AG08396 (cell line): ENCODE measurements at regions not wholly inside any gene's neighbourhood (a gene's known extent, or its start where the extent isn't known, plus 50 kb on each side); places are given as distances from the start of the nearest gene placed in this dataset.
"Not testable (repeated sequence)": the region's sequence is repeated elsewhere in the genome, so short reads cannot be mapped to it uniquely, and the experiment has no call there.

Source experiments
- DNase-seq: peaks from one replicate; pipeline ENCODE4 v3.0.0; 2012; ENCODE audit warnings: low spot score, mixed read lengths

- DNase-seq, result no peak
Observed at GRCh38 chr2:12877761-12878160, 161.0 kb downstream of the TRIB2 start.

DNA sequence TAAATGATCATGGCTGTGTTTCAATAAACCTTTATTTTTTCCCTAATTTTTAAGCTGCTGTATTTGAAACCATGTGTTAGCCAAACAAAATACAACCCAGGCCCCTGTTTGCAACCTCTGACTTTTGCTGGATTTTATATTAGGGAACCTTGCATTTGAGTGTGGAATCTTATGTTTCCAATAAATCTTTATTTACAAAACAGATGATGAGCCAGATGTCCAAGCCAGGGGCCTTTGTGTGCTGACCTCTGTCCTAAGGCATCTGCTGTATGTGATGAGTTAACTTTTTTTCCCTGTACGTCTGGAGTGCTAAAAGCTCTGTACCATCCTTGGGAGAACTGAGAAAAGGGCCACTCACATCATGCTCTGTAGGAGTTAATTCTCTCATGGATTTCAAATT, 162.9 kb downstream of the TRIB2 start:
- DNase-seq, result no peak

DNA sequence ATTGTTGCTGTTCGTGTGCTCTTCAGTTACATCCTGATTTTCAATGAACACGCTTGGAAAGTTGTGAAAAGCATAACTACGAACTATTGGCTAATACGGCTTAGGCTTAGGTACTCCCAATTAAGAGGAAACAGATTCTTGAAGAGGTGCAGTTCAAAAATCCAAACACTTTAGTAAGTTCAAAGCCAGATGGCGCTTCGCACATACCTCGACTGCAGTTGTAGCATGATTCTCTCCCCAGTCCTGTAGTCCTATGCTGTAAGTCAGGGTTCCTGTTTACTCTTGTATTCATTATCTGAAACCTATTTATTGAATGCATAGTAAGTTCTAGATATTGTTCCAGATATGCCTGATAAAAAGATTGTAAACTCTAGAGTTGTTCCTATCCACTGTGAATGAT, 165.2 kb downstream of the TRIB2 start:
- DNase-seq, result no peak

DNA sequence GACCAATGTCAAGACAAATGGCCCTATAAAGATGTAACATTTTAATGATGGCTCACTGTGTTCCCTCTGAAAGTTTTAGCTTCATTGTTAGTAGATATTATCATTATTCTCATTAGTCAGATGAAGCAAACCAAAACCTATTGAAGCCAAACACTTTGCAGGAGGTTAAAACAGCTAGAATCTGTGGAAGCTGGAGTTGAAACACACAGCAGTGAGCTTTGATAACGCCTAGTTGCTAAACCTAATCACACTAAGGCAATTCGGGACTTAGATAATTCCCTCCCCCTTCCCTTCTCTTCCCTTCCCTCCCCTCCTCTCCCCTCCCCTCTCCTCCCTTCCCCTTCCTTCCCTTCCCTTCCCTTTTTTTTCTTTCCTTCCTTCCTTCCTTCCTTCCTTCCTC, 165.7 kb downstream of the TRIB2 start:
- DNase-seq, result no peak

- DNase-seq, result peak; percentile 15
Observed at GRCh38 chr2:12883906-12884305, 167.2 kb downstream of the TRIB2 start.

DNA sequence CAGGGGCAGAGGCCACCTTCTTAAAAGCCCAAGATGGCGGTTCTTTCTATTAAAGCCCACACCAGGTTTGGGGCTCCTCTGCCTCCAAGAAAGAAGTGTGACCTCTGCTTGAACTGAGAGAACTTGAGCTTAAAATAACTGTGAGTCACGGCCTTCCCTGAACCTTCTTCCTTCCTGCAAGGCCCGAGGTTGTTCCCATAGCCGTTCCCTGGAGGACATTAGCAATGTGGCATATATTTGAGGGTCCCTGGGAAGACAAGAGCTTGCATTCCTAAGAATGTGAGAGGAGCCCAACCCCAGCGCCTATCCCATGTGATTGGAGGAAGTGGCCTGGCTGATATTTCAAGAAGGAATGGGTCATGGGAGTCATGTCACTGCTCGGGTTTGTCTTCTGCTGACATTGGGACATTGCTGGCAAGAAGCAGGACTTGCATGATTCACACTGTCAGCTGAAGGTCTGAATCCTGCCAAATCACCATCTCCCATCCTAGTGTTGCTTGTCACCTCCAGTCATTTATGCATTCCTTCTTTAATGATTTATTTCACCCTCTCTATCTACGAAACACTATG, 168.1 kb downstream of the TRIB2 start:
- DNase-seq, result peak; percentile 55

- no peak for DNase-seq
Observed at GRCh38 chr2:12890066-12890465, 173.3 kb downstream of the TRIB2 start.

- no peak for DNase-seq
Observed at GRCh38 chr2:12890481-12890991, 173.8 kb downstream of the TRIB2 start.

GRCh38 chr2:12895017-12895416, 178.3 kb downstream of the TRIB2 start:
- no peak for DNase-seq

GRCh38 chr2:12896318-12896982, 179.7 kb downstream of the TRIB2 start:
- DNase-seq, result no peak

- no peak for DNase-seq
Observed at GRCh38 chr2:12897181-12897580, 180.4 kb downstream of the TRIB2 start.

- DNase-seq, result no peak
Observed at GRCh38 chr2:12903272-12903671, 186.5 kb downstream of the TRIB2 start.

DNA sequence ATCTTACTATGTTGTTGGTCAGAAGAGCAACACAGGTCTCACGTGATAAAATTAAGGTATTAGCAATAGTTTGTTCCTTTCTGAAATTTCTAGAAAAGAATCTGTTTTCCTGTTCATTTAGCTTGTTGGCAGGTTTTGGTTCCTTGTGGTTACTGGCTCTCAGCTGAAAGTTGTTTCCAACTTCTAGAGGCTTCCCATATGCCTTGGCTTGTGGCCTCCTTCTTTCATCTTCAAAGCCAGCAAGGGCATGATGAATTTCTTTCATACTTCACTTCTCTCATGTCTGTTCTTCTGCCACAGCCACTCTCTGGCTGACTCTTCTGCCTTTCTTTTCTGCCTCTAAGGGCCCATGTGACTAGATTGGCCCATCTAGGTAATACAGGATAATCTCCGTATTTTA, 193.7 kb downstream of the TRIB2 start:
- no peak for DNase-seq

DNA sequence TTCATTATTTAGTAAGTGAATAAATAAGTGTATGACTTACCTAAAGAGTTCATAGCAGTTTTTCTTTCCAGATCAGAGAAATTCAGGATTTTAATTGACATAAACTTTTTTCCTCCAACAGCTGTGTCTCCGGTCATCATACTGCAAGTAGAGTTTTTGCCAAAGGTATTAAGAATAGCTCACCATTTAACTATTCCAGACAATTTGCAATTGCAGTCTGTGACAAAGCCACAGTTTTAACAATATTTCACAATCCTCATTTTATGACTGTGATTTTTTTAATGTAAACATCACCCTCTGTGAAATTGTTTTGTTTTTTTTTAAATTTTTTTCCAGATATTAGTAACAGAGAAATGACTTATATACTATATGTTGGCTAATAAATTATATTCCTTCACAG, 199.1 kb downstream of the TRIB2 start:
- no peak for DNase-seq

DNA sequence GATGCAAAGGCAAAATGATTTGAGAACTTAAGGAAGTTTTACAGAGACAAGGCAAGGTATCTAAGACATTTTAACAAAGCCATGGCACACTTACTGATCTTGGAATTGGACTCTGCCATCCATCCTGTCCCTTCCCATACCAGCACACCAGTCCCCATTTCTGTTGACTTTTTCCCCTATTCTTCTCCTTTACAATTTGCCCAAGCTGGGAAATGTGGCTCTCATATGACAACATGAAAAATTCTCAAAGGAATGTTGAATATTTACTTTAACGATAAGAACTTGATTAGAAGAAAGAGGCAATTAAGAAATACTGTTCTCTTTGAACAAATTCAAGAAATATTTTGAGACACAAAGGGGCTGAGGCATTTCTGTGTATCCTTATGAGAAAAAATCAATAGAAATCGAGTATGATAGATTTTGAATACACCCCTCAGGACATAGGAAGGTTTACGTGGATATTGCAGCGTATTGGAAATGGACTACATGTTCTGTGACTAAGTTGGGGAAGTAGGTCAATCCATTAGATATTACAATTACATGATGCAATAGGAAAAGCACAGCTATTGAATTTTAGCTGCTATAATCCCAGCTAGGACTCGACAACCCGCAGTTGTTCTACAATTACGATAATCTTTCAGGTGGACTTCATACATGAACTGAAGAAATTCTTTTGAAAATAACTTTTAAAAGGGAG, 201.6 kb downstream of the TRIB2 start:
- DNase-seq, result peak; percentile 22

DNA sequence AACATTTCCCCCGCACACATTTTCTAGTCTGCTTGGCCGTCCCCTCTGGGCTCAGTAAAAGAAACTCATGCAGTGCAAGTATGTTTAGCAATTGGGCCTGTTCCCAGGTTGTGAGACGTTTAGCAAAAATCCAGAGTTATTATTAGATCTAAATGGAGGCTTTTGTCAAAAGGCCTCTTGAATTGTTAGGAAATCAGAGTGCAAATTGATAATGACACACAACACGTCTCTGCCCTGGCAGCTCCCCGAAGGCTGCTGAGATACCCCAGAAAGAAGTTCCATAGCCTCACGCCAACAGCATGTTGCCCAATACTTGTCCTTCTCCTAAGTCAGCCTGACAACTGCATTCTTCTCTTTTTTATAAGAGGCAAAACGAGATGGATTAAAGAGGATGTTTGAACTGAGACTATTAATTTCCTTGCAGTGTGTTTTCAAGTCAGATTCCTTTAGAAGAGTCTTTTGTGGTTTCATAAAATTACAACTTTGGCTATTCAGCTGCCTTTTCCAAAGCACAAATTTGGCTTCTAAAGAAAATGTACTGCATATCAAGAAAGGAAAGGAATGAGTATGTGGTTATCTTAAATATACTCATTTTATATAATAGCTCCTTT, 202.2 kb downstream of the TRIB2 start:
- peak; percentile 64 for DNase-seq

DNA sequence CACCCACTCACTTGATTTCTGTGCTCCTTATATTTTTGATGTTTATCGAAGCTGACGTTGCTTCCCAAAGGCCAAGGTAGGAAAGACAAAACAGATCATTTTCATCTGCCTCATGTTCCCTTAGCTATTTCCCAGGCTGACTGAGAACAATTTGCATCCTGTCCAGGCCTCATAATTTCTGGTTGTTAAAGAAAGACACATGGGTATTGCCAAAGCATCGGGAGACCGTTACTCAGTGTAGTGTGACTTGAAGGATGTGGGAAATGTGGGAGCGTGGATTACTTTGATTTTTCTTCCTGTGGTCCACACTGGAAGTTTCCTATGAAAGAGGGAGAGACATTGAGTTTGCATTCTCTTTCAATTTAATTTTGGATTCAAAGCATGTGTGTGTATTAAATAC, 204.6 kb downstream of the TRIB2 start:
- no peak for DNase-seq

GRCh38 chr2:12923907-12924610, 207.3 kb downstream of the TRIB2 start:
- peak; percentile 75 for DNase-seq

DNA sequence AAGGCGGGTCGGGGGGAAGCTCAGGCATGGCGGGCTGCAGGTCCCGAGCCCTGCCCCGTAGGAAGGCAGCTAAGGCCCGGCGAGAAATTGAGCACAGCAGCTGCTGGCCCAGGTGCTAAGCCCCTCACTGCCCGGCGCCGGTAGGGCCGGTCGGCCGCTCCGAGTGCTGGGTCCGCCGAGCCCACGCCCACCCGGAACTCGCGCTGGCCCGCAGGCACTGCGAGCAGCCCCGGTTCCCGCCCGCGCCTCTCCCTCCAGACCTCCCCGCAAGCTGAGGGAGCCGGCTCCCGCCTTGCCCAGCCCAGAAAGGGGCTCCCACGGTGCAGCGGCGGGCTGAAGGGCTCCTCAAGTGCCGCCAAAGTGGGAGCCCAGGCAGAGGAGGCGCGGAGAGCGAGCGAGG, 209.9 kb downstream of the TRIB2 start:
- DNase-seq, result not testable (repeated sequence)

- peak; percentile 42 for DNase-seq
Observed at GRCh38 chr2:12928197-12928774, 211.6 kb downstream of the TRIB2 start.

DNA sequence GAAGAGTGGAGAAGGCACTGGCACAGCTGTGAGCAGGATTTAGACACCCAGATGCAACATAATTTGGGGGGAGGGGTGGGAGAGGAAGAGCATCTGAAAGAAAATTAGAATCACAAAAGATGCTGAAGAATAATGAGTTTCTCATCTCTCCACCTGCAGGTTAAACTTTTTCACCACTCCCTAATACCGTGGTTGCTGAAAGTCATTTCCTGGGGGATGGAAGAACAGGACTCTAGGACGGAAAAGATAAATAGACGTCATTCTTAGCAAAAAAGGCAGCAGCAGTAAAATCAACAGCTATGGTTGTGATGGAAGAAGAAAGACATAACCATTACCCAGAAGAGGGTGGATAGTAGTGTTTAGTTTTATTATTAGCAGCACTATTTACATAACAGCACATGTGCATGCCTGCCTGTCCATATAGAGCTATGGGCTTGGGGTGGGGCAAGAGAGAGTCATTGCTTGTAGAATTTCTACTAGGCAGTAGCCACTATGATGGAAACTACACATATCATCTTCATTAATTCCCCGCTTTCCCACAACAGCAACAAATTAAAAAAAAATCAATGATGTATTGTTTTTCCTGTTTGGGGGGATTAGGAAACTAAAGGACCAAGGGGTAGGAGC, 212.2 kb downstream of the TRIB2 start:
- no peak for DNase-seq
